SW 1271 (cell line): ENCODE measurements at regions not wholly inside any gene's neighbourhood (a gene's known extent, or its start where the extent isn't known, plus 50 kb on each side); places are given as distances from the start of the nearest gene placed in this dataset.
"Not testable (repeated sequence)": the region's sequence is repeated elsewhere in the genome, so short reads cannot be mapped to it uniquely, and the experiment has no call there.

Source experiments
- DNase-seq, 2 experiments: peaks; one replicate each; lab custom pipeline; 2025; lab: John Stamatoyannopoulos, UW

DNA sequence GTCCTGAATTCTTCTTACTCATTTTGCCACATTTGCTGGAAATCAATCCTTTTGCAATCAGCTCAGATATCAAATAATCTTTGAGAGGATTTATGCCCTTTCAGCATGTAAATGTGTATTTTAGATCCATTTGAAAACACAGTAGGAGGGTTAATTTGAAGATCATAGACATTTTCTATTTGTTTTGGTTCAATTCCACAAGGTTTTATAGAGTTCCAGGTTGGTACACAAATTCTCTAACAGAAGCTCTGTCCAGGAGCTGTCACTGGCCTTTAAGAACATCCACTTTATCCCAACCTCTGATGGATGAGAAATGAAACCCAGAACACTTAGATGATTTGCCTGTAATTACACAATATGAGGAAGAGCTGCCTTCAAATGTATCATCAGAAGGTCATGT, 157.3 kb upstream of the CHAC2 start:
- no peak for DNase-seq

DNA sequence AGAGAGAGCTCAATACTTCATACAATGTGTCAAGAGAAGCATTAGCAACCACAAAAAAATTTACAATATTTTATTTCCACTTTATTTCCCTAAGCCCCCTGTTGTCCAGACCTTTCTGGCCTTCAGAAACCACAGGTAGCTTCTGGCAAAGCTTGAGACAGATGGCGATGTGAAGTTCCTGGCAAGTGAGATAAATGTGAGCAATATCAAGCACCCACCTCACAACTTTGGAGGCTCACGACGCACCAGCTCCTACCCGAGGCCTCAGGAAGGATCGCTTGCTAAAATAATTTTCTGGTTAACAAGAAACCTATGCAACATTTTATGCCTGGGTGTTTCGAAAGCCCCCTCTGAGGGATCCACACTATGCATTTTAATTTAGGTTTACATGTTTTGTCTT, 158.1 kb upstream of the CHAC2 start:
- no peak for DNase-seq

DNA sequence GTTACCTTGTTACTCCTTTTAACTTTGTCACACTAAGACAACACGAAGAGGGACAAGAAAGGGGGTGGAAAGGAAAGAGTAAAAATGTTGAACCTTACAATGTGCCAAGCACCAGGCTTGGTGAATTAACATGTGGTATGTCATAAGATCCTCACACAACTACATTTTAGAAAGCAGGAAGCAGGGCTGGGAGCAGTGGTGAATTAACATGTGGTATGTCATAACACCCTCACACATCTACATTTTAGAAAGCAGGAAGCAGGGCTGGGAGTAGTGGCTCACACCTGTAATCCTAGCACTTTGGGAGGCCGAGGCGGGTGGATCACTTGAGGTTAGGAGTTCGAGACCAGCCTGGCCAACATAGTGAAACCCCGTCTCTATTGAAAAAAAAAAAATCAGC, 159.3 kb upstream of the CHAC2 start:
- no peak for DNase-seq

DNA sequence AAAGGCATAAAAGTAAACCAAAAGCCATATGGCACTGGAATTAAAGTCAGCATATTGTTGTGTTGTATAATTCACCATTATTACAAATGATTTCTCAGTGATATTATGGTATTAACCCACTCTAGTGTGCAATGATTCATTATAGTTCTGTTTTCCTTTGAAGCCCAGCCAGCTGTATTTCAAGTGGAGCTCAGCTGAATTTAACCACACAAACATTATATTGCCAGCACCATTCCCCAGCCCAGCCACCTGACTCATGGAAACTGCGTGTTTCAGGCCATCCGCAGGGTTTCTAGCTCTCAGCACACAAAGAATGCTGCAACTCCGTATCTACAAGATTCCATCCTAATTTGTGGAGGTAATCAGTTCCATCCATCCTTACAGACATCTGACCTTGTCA, 166.8 kb upstream of the CHAC2 start:
- DNase-seq = no peak

DNA sequence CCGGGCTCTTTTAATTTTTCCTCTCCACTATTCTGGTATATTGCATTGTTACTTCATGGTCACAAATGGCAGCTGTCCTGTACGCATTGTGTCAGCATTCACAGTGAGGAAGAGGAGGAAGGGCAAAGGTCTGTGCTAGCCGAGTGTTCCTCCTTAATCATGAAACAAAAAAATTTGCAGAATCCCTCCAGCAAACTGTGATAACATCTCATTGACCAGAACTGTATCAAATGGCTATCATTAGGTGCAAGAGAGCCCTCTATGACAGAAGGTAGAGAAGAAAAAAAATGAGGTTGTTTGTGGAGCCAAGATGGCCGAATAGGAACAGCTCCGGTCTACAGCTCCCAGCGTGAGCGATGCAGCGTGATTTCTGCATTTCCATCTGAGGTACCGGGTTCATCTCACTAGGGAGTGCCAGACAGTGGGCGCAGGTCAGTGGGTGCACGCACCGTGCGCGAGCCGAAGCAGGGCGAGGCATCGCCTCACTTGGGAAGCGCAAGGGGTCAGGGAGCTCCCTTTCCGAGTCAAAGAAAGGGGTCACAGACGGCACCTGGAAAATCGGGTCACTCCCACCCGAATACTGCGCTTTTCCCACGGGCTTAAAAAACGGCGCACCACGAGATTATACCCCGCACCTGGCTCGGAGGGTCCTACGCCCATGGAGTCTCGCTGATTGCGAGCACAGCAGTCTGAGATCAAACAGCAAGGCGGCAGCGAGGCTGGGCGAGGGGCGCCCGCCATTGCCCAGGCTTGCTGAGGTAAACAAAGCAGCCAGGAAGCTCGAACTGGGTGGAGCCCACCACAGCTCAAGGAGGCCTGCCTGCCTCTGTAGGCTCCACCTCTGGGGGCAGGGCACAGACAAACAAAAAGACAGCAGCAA, 180.6 kb upstream of the CHAC2 start:
- not testable (repeated sequence) for DNase-seq

DNA sequence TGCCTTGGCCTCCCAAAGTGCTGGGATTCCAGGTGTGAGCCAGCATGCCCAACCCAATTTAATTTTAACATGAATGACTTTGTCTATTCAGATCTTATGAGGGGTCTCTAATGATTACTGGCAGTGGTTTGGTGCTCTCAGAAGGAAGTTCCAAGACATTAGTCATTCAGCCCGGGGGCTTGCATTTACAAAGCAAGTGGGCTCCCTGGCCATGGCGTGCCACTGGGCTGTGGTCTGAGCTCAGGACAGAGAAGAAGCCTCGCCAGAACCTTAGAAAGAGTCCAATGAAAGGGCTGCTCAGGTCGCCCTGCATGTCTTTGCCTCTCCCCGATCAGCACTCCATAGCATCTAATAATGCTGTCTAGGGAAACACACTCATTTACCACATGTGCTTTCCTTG, 182.6 kb upstream of the CHAC2 start:
- DNase-seq = no peak

DNA sequence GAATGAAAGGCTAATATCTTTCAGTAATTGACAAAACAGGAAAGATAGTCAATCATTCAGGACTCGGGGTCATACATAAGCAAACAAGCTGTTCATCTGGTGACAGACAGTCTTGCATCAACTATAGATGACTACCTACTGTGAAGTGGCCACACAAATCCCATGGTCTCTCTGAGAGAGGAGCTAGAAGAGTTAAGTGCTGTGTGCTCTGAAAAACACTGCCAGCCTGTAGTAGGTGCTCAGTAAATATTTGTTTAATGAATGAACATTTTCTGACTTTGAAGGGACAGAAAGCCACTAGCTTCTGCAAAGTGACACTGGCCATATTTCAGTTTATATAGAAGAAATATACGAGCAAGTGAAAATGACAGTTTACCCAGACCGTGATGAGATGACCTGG, 184.0 kb upstream of the CHAC2 start:
- DNase-seq = no peak

DNA sequence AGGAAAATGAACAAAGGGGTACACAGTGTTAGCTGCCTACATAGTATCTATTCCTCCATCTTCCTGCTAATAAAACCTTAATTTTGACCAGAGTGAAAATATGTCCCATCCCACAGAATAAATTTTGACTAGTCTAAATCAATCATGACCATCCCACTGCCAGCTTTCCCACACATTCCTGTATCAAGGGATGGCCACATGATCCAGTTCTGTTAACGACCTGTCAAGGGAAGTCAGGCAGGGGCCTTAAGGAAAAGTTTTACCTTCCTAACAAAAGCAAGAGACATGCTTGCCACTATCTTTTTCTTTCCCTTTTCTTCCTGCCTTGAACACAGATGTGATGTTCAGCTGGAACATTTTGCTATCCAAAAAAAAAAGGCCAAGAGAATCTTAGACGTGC, 185.0 kb upstream of the CHAC2 start:
- DNase-seq = no peak

DNA sequence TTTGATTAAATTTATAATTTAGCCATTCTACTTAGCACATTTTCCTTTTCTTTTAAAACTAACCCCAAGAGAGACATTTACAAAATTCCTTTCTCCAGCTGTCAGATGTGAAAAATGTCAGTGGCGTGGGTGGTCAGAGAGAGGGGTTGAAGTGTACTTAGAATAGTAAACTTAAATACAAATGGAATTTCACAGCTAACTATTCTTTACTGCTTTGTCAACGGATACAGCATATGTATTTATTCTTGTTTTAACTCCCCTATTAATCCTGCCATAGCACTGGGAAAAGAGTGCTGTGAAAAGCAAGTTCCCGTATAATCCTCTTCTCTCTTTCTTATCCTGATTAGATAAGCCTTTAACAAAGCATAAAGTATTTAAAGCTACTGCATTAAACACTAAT, 191.4 kb upstream of the CHAC2 start:
- no peak for DNase-seq

DNA sequence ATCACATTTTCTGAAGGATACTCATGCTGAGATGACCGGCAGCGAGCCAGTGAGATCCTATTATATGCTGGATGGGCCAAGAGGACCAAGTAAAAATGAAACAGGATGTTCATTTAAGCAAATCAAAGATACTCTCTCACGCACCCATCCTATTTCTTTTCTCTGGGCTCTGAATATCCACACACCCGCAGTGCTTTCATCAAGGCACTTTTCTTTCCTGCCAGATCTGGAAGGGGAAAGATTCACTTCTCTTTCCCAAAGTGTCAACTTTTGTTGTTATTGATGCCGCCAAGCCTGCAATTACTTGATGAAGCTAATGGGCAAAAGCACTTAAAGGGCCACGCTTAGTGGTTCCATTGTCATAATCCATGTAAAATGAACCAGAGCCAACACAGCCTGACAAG, 191.9 kb upstream of the CHAC2 start:
- DNase-seq = no peak

DNA sequence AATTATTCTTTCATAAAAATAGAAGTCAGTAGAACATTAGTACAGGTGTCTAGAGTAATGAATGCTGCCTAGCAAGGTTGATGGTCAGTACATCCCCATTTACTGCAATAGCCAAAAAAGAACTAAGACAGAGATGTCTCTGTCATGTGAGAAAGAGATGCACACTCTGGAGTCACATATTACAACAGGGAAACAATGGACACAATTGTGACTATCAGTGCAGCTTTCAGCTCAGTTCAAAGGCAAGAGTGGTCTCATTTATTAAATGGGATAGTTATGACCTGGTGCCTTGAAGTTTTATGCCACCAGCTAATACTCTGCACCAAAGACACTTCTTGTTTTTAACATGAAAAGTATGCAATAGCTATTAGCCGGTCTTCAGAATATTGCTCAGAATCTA, 194.9 kb upstream of the CHAC2 start:
- no peak for DNase-seq

DNA sequence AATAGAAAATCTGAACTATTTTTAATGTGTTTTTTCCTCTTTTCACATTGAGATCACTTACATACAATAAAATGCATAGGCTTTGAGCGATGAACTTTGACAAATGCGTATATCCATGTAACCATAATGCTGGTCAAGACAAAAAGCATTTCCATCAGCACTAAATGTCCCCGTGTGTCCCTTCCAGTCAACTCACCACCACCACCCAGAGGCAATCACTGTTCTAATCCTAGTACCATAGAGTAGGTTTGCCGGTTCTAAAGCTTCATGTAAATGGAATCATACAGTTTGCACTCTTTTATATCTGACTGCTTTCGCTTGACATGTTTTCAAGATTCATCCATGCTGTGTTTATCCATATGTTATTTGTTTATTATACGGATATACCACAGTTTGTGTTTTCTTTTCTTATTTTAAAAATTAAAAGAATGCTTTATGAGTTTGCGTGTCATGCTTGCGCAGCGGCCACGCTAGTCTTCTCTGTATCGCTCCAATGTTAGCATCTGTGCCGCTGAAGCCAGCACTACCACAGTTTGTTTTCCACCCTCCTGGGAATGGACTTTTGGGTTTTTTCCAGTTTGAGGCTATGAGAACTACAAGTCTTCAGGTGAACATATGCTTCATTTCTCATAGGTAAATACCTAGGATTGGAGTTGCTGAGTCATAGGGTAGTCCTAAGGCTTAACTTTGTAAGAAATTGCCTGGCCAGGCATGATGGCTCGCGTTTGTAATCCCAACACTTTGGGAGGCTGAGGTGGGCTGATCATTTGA, 197.5 kb upstream of the CHAC2 start:
- DNase-seq = no peak

DNA sequence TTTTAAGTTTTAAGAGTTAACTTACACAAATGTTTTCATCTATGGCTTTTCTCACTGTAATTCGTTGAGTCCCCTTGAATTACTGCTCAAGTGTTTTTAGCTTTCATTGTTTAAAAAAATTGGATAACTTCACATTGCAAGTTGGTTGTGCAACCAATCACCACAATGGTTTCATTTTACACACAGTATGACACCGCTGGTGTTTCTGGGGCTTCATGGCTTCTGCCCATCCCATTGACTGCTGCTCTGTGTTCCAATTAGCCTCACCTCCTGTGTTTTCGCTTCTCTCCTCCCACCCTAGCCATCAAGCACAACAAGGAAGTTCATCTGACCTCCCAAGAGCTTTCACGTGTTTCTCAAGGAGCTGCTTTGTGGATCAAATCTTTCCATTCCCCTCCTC, 199.1 kb upstream of the CHAC2 start:
- no peak for DNase-seq

DNA sequence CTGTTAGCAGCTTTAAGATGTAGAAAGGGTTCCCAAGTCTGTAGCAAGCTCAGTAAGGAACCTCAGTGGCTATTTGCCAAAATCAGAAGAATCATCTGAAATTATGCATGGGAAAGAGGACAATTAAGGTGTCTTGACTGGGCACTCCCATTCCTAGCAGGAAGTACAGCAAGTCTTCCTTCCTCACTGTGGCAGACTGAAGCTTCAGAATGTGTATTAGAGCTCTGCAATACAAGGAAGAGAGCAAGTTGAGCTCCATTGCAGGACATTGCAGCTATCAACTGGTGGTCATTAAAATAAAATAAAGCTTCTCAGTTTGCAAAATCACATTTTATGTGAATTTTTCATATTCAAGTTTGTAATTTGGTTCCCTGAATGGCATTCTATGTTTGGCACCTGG, 200.5 kb upstream of the CHAC2 start:
- DNase-seq = no peak

DNA sequence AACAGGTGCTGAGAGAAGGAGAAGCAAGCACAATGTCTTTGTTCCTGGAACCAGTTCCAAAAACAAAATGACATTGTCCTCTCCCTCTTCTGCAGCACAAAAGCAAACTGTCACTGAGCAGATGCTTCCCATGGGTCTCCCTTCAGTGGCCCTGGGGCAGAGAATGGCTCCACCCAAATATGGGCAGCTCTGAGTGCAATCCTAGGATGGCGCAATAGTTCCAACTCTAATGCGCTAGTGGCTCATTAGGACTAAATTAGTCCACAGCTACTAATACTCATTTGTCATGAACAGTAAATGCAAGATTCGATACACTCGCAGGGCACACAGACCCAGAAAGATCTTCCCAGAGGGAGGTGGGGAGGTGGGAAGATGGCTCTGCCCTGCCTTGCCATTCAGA, 205.2 kb upstream of the CHAC2 start:
- DNase-seq = no peak

DNA sequence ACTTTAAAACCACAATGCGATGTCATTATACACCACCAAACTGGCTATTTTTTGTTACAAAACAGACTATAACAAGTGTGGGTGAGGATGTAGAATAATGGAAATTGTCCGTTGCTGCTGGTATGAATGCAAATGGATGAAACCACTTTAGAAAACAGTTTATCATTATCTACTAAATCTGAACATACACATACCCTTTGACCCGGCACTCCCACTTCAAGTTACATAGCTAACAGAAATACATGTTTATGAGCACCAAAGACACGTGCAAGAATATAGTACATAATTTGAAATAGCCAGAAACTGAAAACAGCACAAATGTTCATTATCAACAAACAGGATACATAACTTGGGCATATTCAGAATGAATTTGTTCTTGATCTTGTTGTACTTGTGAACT, 206.4 kb upstream of the CHAC2 start:
- DNase-seq = no peak

DNA sequence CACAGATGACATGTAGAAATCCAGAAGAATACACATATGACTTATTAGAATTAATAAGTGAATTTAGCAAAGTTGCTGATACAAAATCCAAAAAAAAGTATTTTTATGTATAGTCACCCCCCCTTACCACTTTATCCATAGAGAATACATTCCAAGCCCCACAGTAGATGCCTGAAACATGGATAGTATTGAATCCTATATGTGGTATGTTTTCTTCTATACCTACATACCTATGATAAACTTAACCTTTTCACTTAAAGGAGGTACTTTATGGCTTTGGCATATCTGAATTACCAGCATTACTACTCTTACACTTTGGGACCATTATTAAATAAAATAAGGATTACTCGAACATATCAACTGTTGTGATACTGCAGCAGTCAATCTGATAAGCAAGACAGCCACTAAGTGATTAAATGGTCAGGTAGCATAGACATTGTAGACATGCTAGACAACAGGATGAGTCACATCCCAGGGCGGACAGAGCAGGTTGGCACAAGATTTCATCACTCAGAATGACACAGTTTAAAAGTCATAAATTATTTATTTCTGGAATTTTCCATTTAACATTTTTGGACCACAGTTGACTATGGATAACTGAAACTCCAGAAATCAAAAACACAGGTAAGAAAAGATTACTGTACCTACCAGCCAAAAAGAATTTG, 208.2 kb upstream of the CHAC2 start:
- DNase-seq = no peak

DNA sequence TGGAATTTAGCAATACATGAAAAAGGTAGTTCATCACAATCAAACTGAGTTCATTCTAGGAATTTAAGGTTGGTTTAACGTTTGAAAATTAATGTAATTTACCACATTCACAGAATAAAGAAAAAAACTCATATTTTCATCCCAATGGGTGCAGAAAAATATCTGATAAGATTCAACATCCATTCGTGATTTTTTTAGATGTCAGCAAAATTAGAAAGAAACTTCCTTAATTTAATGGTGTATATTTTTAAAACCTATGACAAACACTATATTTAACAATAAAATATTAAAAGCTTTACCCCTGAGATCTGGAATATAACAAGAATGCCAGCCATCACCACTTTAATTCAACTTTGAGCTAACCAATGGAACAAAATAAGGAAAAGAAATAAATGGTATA, 208.7 kb upstream of the CHAC2 start:
- no peak for DNase-seq

DNA sequence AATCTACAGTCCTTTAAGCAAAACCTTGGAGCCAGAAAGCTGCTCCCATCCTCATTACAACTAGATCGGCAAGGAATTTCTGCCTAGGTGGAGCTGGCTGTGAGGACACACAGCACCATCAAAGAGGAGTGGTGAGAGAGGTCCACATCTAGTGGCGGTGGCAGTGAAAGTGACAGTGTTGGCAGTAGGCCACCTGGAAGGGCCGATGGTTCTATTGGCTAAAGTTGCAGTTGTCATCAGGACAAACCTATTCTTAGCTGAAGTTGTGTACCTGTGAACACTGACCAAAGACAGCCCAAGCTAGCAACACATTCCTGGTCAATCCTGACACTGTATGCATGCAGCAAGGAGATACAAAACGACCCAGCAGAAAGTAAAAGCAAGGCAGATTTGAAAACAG, 218.1 kb upstream of the CHAC2 start:
- DNase-seq = no peak

DNA sequence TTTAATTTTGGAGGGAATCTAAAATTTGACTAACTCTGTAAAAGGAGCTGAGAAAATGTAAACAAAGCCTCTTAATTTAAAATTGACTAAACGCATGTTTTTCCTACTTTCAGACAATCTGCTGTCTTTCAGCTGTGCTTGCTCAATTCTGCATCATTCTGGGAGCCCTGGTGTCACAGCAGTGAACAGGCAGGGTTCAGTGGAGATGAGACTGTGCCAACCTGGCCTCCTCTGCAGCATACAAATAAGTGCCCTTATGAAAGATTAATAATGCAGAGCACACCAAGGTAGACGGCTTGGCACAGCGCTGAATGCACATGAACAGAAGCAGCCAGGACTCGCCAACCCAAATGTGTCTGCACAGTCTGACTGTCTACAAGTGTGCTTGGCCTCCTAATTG, 222.0 kb upstream of the CHAC2 start:
- DNase-seq = no peak

DNA sequence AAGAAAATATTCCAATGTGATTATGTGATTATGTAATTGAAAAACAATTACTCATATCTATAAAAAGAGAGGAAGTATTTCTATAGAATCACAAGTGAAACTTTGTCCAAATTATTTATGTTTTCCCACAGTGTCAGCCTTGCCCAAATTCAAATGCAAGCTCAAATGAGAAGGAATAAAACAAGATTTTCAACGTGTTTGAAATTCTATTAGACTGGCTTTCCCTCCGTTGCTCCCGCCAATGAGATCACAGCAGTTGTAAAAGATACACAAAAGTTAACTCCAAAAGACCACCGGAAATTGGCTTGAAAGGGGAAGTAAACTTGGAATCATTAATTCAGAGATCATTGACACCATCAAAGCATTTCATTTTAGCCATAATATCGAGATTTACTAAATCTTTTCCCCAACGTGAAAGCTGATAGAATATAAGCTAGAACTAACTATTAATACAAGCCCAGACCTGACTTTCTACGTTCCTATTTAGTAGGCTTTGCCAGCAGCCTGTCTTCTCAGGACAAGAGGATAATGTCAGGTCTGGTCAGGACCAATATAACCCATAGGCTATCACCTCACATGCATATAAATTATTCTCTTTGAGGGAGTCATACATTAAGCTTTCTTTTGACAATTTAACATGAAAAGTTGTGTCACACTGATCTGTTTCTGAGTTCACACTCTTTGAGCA, 222.6 kb upstream of the CHAC2 start:
- no peak for DNase-seq

DNA sequence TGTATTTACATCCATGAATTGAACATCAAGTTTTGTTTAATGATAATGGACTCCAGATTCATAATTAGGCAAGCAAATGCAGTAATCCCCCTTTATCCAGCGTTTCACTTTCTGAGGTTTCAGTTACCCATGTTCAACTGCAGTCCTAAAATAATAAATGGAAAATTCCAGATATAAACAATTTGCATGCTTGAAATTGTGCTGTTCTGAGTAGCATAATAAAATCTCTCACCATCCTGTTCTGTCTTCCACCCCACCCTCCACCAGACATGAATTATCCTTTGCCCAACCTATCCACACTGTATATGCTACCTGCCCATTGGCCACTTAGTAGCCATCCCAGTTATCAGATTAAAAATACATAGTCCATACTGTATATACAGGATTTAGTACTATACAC, 224.5 kb upstream of the CHAC2 start:
- no peak for DNase-seq
